Mucosa of rectum (tissue), 2 donors: ENCODE measurements at regions not wholly inside any gene's neighbourhood (a gene's known extent, or its start where the extent isn't known, plus 50 kb on each side); places are given as distances from the start of the nearest gene placed in this dataset.
"Not testable (repeated sequence)": the region's sequence is repeated elsewhere in the genome, so short reads cannot be mapped to it uniquely, and the experiment has no call there.

Experiments used
- H3K27ac ChIP-seq, 2 donors: one replicate each; pipeline ENCODE4 v1.7.0; 2013; ENCODE audit warnings: inconsistent platforms in 2 of 2, low read depth in 2 of 2, low read length in 2 of 2
- H3K27me3 ChIP-seq, 2 donors: one replicate each; pipeline ENCODE4 v1.7.0; 2013; ENCODE audit warnings: low read length in 2 of 2; ENCODE audit not compliant: control insufficient read depth in 2 of 2, insufficient read depth in 2 of 2
- H3K36me3 ChIP-seq, 2 donors: one replicate each; pipeline ENCODE4 v1.7.0; 2013; ENCODE audit warnings: low read length in 2 of 2; ENCODE audit not compliant: control insufficient read depth in 2 of 2, insufficient read depth in 2 of 2
- H3K4me1 ChIP-seq, 2 donors: one replicate each; pipeline ENCODE4 v1.7.0; 2013; ENCODE audit warnings: low read length in 2 of 2, mild to moderate bottlenecking in 1 of 2; ENCODE audit not compliant: control insufficient read depth in 2 of 2, insufficient read depth in 2 of 2
- H3K4me3 ChIP-seq, 2 donors: one replicate each; pipeline ENCODE4 v1.7.0; 2013; ENCODE audit warnings: low read length in 2 of 2
- H3K9ac ChIP-seq, 2 donors: one replicate each; pipeline ENCODE4 v1.7.0; 2013; ENCODE audit warnings: low read length in 2 of 2, low read depth in 1 of 2, mild to moderate bottlenecking in 1 of 2
- H3K9me3 ChIP-seq, 2 donors: one replicate each; pipeline ENCODE4 v1.7.0; 2013; ENCODE audit warnings: low read length in 2 of 2; ENCODE audit not compliant: control insufficient read depth in 2 of 2
- donor health status: healthy.
- donor health status: Normal muscosa, but diverticular disease.

- no peaks in the 10 kb centered on the region for H3K36me3 ChIP-seq
Measured at GRCh38 chr14:30402846-30403245, 156.1 kb upstream of the G2E3 start.

GRCh38 chr14:30403791-30404190, 155.2 kb upstream of the G2E3 start:
- Histone ChIP-seq H3K36me3 (no peaks in the 10 kb centered on the region), H3K9me3 (no peaks in the 10 kb centered on the region), H3K27ac (no peak overlapping the region), H3K27me3 (peaks cover 0 to under 1% of the 10 kb centered on the region in 2 donors), H3K4me1 (no peaks in the 10 kb centered on the region), H3K9ac (no peak overlapping the region), H3K4me3 (no peak overlapping the region)

More at GRCh38 chr14:30402846-30403245, 156.1 kb upstream of the G2E3 start:
- Histone ChIP-seq H3K9ac (no peak overlapping the region), H3K4me3 (no peak overlapping the region), H3K27me3 (peaks cover 0 to 3% of the 10 kb centered on the region in 2 donors), H3K4me1 (no peaks in the 10 kb centered on the region), H3K27ac (no peak overlapping the region), H3K9me3 (no peaks in the 10 kb centered on the region)

DNA sequence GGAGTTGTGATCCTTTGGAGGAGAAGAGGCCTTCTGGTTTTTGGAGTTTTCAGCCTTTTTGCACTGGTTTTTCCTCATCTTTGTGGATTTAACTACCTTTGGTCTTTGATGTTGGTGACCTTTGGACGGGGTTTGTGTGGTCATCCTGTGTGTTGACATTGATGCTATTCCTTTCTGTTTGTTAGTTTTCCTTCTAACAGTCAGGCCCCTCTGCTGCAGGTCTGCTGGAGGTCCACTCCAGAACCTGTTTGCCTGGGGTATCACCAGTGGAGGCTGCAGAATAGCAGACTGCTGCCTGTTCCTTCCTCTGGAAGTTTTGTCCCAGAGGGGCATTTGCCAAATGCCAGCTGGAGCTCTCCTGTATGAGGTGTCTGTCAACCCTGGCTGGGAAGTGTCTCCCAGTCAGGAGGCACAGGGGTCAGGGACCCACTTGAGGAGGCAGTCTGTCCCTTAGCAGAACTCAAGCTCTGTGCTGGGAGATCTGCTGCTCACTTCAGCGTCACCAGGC, 149.4 kb upstream of the G2E3 start:
- not testable (repeated sequence) for H3K9me3 ChIP-seq, H3K27ac ChIP-seq, H3K4me1 ChIP-seq, H3K27me3 ChIP-seq, H3K4me3 ChIP-seq, H3K9ac ChIP-seq, H3K36me3 ChIP-seq

DNA sequence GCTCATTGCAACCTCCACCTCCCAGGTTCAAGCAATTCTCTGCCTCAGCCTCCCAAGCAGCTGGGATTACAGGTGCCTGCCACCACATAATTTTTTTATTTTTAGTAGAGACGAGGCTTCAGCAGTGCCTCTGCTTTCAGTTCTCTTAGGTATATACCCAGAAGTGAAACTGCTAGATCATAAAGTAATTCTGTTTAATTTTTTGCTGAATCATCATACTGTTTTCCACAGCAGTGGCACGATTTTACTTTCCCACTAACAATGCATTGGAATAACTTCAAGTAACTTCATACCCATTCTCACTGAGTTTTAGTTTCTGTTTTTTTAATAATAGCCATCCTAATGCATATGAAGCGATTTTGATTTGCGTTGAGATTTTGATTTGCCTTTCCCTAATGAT, 148.0 kb upstream of the G2E3 start:
- H3K36me3 ChIP-seq: no peaks in the 10 kb centered on the region
- no peak overlapping the region for H3K4me3 ChIP-seq
- H3K9me3 ChIP-seq: no peaks in the 10 kb centered on the region
- no peak overlapping the region for H3K9ac ChIP-seq
- no peaks in the 10 kb centered on the region for H3K27me3 ChIP-seq
- H3K4me1 ChIP-seq: no peaks in the 10 kb centered on the region
- no peak overlapping the region for H3K27ac ChIP-seq

- not testable (repeated sequence) for H3K9me3 ChIP-seq, H3K4me1 ChIP-seq, H3K9ac ChIP-seq, H3K4me3 ChIP-seq, H3K27ac ChIP-seq, H3K27me3 ChIP-seq, H3K36me3 ChIP-seq
Measured at GRCh38 chr14:30413184-30413583, 145.8 kb upstream of the G2E3 start.

- Histone ChIP-seq H3K4me3 (no peak overlapping the region), H3K27me3 (no peaks in the 10 kb centered on the region), H3K36me3 (no peaks in the 10 kb centered on the region), H3K4me1 (no peaks in the 10 kb centered on the region), H3K9me3 (no peaks in the 10 kb centered on the region), H3K9ac (no peak overlapping the region), H3K27ac (no peak overlapping the region)
Measured at GRCh38 chr14:30417121-30417520, 141.8 kb upstream of the G2E3 start.

- Histone ChIP-seq H3K4me3 (no peak overlapping the region), H3K9ac (no peak overlapping the region), H3K27ac (no peak overlapping the region), H3K36me3 (no peaks in the 10 kb centered on the region), H3K27me3 (no peaks in the 10 kb centered on the region), H3K4me1 (no peaks in the 10 kb centered on the region), H3K9me3 (no peaks in the 10 kb centered on the region)
Measured at GRCh38 chr14:30417999-30418398, 141.0 kb upstream of the G2E3 start.

DNA sequence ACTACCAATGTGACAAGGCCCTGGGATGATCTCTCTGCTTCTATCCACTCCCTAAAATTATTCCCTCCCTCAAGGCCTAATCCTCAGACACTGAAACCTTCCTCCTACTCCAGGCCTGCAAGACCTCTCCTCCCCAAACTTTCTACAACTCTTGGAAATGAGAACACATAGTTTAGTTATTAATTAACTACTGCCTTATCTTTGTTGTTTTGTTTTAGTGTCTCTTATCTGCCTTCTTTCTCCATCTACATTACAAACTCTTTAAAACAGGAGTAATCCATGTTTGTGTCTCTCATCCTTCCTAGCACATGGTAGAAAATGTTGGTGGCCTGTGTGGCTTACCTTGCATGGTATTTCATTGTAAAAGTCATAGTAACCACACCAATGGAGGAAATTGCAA, 139.9 kb upstream of the G2E3 start:
- H3K27me3 ChIP-seq: no peaks in the 10 kb centered on the region
- no peak overlapping the region for H3K27ac ChIP-seq
- H3K36me3 ChIP-seq: no peaks in the 10 kb centered on the region
- H3K4me3 ChIP-seq: no peak overlapping the region
- no peaks in the 10 kb centered on the region for H3K9me3 ChIP-seq
- no peak overlapping the region for H3K9ac ChIP-seq
- H3K4me1 ChIP-seq: no peaks in the 10 kb centered on the region

- Histone ChIP-seq H3K4me3 (no peak overlapping the region), H3K36me3 (no peaks in the 10 kb centered on the region), H3K9me3 (no peaks in the 10 kb centered on the region), H3K27ac (no peak overlapping the region), H3K4me1 (no peaks in the 10 kb centered on the region), H3K9ac (no peak overlapping the region), H3K27me3 (no peaks in the 10 kb centered on the region)
Measured at GRCh38 chr14:30420515-30420914, 138.4 kb upstream of the G2E3 start.

DNA sequence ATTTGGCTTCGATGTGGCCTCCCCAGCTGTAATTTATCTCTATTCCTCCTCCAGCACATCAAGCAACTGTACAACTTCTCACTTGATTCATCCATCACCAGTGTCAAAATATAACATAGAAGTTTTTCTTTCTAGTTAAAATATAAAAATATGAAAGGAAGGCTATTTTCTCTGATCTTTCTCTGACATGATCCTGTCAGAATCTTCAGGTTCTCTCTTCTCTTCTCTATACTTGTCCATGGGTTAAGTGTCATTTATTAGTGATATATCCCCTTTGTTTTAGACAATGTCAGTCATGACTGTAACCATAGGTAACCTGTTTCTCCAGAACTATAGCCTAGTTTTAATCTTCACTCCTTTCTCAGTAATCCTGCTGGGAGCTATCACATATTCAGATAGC, 132.5 kb upstream of the G2E3 start:
- Histone ChIP-seq H3K4me1 (no peaks in the 10 kb centered on the region), H3K27ac (no peak overlapping the region)

DNA sequence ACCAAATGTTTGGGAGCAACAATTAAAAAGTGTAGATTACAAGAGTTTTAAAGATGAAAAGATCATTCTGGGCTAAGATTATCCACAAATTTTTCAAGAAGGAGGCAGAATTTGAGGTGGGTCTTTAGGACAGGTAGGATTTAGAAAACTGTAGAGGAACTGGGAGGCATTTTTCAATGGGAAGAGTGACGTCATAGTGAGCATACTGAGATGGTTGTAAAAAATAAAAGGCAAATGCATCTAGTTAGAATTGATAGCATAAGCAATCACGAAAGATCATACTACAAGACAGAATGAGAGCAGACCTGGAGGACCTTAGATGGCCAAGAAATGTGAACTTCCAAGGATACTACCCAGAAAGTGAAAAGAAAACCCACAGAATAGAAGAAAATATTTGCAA, 131.6 kb upstream of the G2E3 start:
- Histone ChIP-seq H3K9me3 (no peaks in the 10 kb centered on the region), H3K27ac (no peak overlapping the region), H3K4me1 (no peaks in the 10 kb centered on the region), H3K9ac (no peak overlapping the region), H3K4me3 (no peak overlapping the region), H3K27me3 (no peaks in the 10 kb centered on the region), H3K36me3 (no peaks in the 10 kb centered on the region)

More for the DNA sequence above, 132.5 kb upstream of the G2E3 start:
- H3K9me3 ChIP-seq: no peaks in the 10 kb centered on the region
- no peaks in the 10 kb centered on the region for H3K27me3 ChIP-seq
- no peak overlapping the region for H3K4me3 ChIP-seq
- no peaks in the 10 kb centered on the region for H3K36me3 ChIP-seq
- H3K9ac ChIP-seq: no peak overlapping the region
